OCI-LY1 (cell line): ENCODE measurements at regions not wholly inside any gene's neighbourhood (a gene's known extent, or its start where the extent isn't known, plus 50 kb on each side); places are given as distances from the start of the nearest gene placed in this dataset.

Source experiments
- H2AFZ ChIP-seq: fragments of 200-600 bp; sonication (generic), shearing (Covaris generic); 2 replicates; pipeline ENCODE4 v1.6.0; 2014; ENCODE audit warnings: antibody characterized with exemption, mild to moderate bottlenecking, low read length
- H3F3A ChIP-seq: fragments of 200-600 bp; sonication (generic), shearing (Covaris generic); 2 replicates; pipeline ENCODE4 v1.6.0; 2014; ENCODE audit warnings: mild to moderate bottlenecking, antibody characterized with exemption, low read length, moderate library complexity; ENCODE audit not compliant: insufficient read depth
- H3K27ac ChIP-seq: fragments of 200-600 bp; sonication (generic); 2 replicates; pipeline ENCODE4 v1.5.1; 2014; ENCODE audit warnings: low read length, mixed run types, mild to moderate bottlenecking, low read depth; ENCODE audit not compliant: poor library complexity, severe bottlenecking
- H3K27me3 ChIP-seq: fragments of 200-600 bp; sonication (generic); 2 replicates; pipeline ENCODE4 v1.6.0; 2014; ENCODE audit warnings: antibody characterized with exemption, mild to moderate bottlenecking, low read length, moderate library complexity; ENCODE audit not compliant: insufficient read depth
- H3K36me3 ChIP-seq: fragments of 200-600 bp; sonication (generic); 2 replicates; pipeline ENCODE4 v1.6.1; 2014; ENCODE audit warnings: mild to moderate bottlenecking, antibody characterized with exemption, low read length, moderate library complexity, mixed read lengths; ENCODE audit not compliant: insufficient read depth
- H3K4me1 ChIP-seq: fragments of 200-600 bp; sonication (generic); 2 replicates; pipeline ENCODE4 v1.5.1; 2014; ENCODE audit warnings: mild to moderate bottlenecking, low read length, moderate library complexity; ENCODE audit not compliant: insufficient read depth, severe bottlenecking
- H3K4me2 ChIP-seq: fragments of 200-600 bp; sonication (generic), shearing (Covaris generic); 2 replicates; pipeline ENCODE4 v1.6.1; 2014; ENCODE audit warnings: low read length
- H3K4me3 ChIP-seq: fragments of 200-600 bp; sonication (generic); 2 replicates; pipeline ENCODE4 v1.5.1; 2014; ENCODE audit warnings: low read length, low read depth, mild to moderate bottlenecking, mixed read lengths; ENCODE audit not compliant: poor library complexity, severe bottlenecking
- H3K79me2 ChIP-seq: fragments of 200-600 bp; shearing (Covaris generic); 2 replicates; pipeline ENCODE4 v1.6.1; 2016; ENCODE audit warnings: mixed run types, low read length, mixed read lengths; ENCODE audit not compliant: insufficient read depth
- H3K9ac ChIP-seq: fragments of 200-600 bp; sonication (generic), shearing (Covaris generic); 2 replicates; pipeline ENCODE4 v1.6.1; 2014; ENCODE audit warnings: mild to moderate bottlenecking, low read length, mixed read lengths
- H3K9me2 ChIP-seq: fragments of 200-600 bp; sonication (generic), shearing (Covaris generic); 2 replicates; pipeline ENCODE4 v1.6.1; 2014; ENCODE audit warnings: low read depth, mild to moderate bottlenecking, low read length, mixed read lengths
- H3K9me3 ChIP-seq: fragments of 200-600 bp; shearing (Covaris generic); 2 replicates; pipeline ENCODE4 v1.6.1; 2014; ENCODE audit warnings: low read length, mixed read lengths
- H4K20me1 ChIP-seq: fragments of 200-600 bp; sonication (generic), shearing (Covaris generic); 2 replicates; pipeline ENCODE4 v1.6.0; 2016; ENCODE audit warnings: mild to moderate bottlenecking, low read length; ENCODE audit not compliant: insufficient read depth
- CTCF ChIP-seq: fragments of 200-600 bp; sonication (generic), shearing (Covaris generic); IDR thresholded peaks from 2 replicates; pipeline ENCODE4 v1.5.1; 2017; ENCODE audit warnings: mild to moderate bottlenecking, antibody characterized with exemption, low read length, moderate library complexity, mixed read lengths
- EZH2 ChIP-seq: fragments of 200-600 bp; sonication (generic), shearing (Covaris generic); IDR thresholded peaks from 2 replicates; pipeline ENCODE4 v1.8.0; 2017; ENCODE audit warnings: borderline replicate concordance, mixed run types, mild to moderate bottlenecking, antibody characterized with exemption, low read length, moderate library complexity, mixed read lengths

DNA sequence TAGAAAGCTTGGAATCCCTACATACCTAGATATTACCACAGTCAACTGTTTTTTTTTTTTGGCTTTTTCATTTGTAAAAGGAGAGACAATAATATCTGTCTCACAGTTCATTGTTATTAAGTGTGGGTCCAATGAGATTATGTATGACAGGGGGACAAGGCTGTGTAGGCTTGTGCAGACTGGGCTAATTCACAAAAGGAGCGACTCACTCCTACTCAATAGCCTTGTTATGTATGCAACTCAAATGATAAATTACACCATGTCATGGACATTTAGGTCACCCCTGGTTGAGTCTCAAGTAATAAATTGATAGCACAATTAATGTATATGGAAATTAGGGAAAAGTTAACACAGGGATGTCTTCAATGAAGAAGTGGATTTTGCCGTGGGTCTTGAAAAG lies 208.2 kb upstream of the MAP3K7 start:
- Histone ChIP-seq H3K4me3 (no peak overlapping the region), H3K9ac (no peak overlapping the region), H3K27me3 (no peaks in the 10 kb centered on the region), H3K27ac (no peak overlapping the region), H3F3A (no peaks in the 10 kb centered on the region), H3K9me2 (no peaks in the 10 kb centered on the region), H3K79me2 (no peaks in the 10 kb centered on the region), H2AFZ (no peak overlapping the region), H3K36me3 (no peaks in the 10 kb centered on the region), H4K20me1 (no peaks in the 10 kb centered on the region), H3K4me1 (no peaks in the 10 kb centered on the region), H3K4me2 (no peak overlapping the region), H3K9me3 (no peaks in the 10 kb centered on the region)
- TF ChIP-seq CTCF (no peak), EZH2 (no peak)

GRCh38 chr6:90793771-90794170 lies 206.9 kb upstream of the MAP3K7 start:
- Histone ChIP-seq H3F3A (no peaks in the 10 kb centered on the region), H3K4me2 (no peak overlapping the region), H2AFZ (no peak overlapping the region), H3K9me3 (no peaks in the 10 kb centered on the region), H3K79me2 (no peaks in the 10 kb centered on the region), H4K20me1 (no peaks in the 10 kb centered on the region), H3K27me3 (no peaks in the 10 kb centered on the region), H3K36me3 (no peaks in the 10 kb centered on the region), H3K9me2 (no peaks in the 10 kb centered on the region), H3K4me3 (no peak overlapping the region), H3K27ac (no peak overlapping the region), H3K4me1 (no peaks in the 10 kb centered on the region), H3K9ac (no peak overlapping the region)
- no peak for TF ChIP-seq CTCF
- no peak for TF ChIP-seq EZH2

DNA sequence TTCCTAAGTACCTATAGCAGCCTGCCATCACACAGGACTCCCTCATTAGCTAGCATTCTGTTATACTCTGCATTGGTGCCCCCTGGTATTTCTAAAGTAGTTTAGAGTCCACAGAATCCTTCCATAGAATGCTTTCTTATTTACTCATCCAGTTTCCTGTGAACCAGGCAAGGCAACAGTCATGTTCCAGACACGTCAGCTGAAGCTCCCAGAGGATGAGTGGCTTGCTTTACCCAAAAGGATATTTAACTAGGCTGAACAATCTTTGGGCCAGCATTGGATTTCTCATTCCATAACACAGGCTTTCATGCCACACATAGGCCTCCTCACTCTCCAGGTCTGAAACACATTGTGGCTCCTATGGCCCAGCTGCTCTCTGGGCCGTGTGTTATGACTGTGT lies 203.8 kb upstream of the MAP3K7 start:
- H3K27ac ChIP-seq: no peak overlapping the region
- H3K9ac ChIP-seq: no peak overlapping the region

More for the DNA sequence above, 203.8 kb upstream of the MAP3K7 start:
- TF ChIP-seq CTCF (no peak), EZH2 (no peak)
- H3K9me2 ChIP-seq: no peaks in the 10 kb centered on the region
- no peaks in the 10 kb centered on the region for H3K79me2 ChIP-seq
- no peak overlapping the region for H3K4me3 ChIP-seq
- no peaks in the 10 kb centered on the region for H3K4me1 ChIP-seq
- no peaks in the 10 kb centered on the region for H3F3A ChIP-seq
- H4K20me1 ChIP-seq: no peaks in the 10 kb centered on the region
- H3K27me3 ChIP-seq: no peaks in the 10 kb centered on the region
- no peaks in the 10 kb centered on the region for H3K36me3 ChIP-seq
- H3K9me3 ChIP-seq: no peaks in the 10 kb centered on the region
- H2AFZ ChIP-seq: no peak overlapping the region
- no peak overlapping the region for H3K4me2 ChIP-seq
